EL (cell line): ENCODE measurements at regions not wholly inside any gene's neighbourhood (a gene's known extent, or its start where the extent isn't known, plus 50 kb on each side); places are given as distances from the start of the nearest gene placed in this dataset.
"Not testable (repeated sequence)": the region's sequence is repeated elsewhere in the genome, so short reads cannot be mapped to it uniquely, and the experiment has no call there.

Experiments used
- DNase-seq: peaks from one replicate; pipeline ENCODE4 v3.0.0-alpha.2; 2016

GRCh38 chr7:51386806-51387568 is 70.4 kb upstream of the COBL start:
- DNase-seq, result not testable (repeated sequence)

GRCh38 chr7:51386184-51386583 is 69.6 kb upstream of the COBL start:
- DNase-seq, result not testable (repeated sequence)

GRCh38 chr7:51382243-51382642 is 65.6 kb upstream of the COBL start:
- not testable (repeated sequence) for DNase-seq

- peak; percentile 37 for DNase-seq
These were observed 59.9 kb upstream of the COBL start for GRCh38 chr7:51376420-51377092.

DNA sequence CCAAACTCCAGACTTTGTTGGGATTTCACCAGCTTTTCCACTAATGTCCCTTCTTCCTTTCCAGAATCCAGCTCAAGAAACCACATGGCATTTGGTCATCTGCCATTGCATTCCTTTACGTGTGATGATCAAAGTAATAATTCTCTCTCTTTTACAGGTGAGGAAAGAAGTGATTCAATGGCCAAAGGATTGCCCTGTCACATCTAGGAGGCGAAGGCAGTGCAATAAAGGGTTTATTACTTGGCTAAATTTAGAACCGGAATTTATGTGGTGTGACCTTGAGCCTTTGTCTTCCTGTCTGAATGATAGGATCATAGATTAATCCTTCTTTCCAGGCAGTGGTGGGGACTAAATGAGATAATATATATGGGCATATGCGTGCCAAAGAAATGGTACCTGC is 58.3 kb upstream of the COBL start:
- DNase-seq, result no peak

- DNase-seq, result not testable (repeated sequence)
These were observed 57.0 kb upstream of the COBL start for GRCh38 chr7:51373607-51374006.

DNA sequence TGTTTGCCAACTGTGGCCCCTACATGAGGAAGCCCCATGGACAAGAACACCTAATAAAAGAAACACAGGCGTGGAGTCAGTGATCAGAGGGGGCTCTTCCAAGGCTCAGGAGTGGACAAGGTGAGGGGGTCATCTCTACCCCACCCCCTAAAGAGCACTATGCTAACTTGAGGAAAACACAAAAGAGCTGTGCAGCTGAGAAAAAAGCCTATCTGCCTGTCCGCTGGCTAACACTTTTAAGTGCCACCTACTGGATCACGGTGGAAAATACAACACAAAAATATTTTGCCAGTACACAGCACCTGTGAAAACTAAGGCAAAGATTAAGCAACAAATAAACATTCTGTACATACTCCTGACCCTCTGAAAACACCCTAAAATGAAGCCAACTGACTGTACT is 53.1 kb upstream of the COBL start:
- no peak for DNase-seq

DNA sequence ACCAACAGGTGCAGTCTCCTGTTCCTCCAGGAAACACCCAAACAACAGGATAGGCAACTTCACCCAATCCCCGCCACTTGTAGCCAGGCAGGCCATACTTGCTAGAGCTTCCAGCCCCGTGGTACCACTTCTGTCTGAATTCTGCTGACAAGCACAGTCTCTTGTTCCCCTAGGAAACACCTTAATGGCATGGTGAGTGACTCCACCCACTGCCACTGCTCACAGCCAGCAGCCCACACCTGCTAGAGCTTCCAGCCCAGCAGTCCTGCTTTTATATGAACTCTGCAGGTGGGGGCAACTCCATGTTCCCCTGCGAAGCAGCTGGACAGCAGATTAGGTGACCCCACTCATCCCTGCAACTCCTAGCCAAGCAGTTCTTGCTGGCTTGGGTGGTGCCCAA is 52.6 kb upstream of the COBL start:
- DNase-seq, result not testable (repeated sequence)

- DNase-seq, result no peak
These were observed 51.7 kb upstream of the COBL start for GRCh38 chr7:51368334-51368733.

- no peak for DNase-seq
These were observed 51.0 kb upstream of the COBL start for GRCh38 chr7:51367614-51367968.

DNA sequence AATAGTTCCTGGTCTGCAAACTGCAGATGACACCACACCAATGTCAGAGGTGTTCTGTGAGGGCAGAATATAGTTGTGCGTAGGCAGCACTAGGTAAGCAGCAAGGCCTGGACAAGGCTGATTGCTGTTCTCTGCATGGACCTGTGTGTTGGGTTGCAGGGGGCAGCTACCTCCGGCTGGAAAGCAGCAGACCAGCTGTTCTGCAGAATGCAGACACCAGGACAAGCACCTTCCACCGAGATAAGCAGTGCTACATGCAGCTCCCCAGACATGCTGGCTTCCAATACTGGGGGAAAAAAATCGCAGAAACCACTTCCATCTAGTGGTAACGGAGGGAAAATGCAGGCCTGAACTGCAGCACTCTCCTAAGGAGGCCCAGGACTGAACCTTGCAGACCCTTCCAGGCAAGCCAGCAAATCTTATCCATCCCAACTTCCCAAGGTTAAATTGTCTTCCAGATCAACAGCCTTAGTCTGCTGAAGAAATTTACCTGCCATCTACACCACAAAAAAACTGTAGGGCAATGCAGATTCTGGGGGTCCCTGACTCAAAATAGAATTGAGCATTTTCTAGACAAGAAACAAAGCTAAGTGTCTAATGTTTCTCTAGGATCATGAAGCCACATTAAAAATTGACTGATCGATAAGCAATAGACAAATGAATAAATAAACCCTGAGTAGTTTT is 50.5 kb upstream of the COBL start:
- peak; percentile 13 for DNase-seq
